NB4 (cell line): ENCODE measurements at regions not wholly inside any gene's neighbourhood (a gene's known extent, or its start where the extent isn't known, plus 50 kb on each side); places are given as distances from the start of the nearest gene placed in this dataset.

Source experiments
- MYC ChIP-seq: IDR thresholded peaks from 2 replicates; pipeline ENCODE4 v1.6.1; 2011; ENCODE audit warnings: low read depth, low read length
- POLR2A ChIP-seq: IDR thresholded peaks from 2 replicates; pipeline ENCODE4 v1.6.1; 2011; ENCODE audit warnings: mild to moderate bottlenecking; ENCODE audit not compliant: insufficient read length; ENCODE audit errors: extremely low read depth
- TF ChIP-seq, protein P1 (sequence below): IDR thresholded peaks from one replicate; pipeline ENCODE4 v1.5.1; 2012; ENCODE audit warnings: low read depth, low read length
- TF ChIP-seq, protein P2 (sequence below): IDR thresholded peaks from 2 replicates; pipeline ENCODE4 v1.6.1; 2011; ENCODE audit warnings: low read depth, low read length

- no peak for TF ChIP-seq POLR2A
- TF ChIP-seq, protein P1, sequence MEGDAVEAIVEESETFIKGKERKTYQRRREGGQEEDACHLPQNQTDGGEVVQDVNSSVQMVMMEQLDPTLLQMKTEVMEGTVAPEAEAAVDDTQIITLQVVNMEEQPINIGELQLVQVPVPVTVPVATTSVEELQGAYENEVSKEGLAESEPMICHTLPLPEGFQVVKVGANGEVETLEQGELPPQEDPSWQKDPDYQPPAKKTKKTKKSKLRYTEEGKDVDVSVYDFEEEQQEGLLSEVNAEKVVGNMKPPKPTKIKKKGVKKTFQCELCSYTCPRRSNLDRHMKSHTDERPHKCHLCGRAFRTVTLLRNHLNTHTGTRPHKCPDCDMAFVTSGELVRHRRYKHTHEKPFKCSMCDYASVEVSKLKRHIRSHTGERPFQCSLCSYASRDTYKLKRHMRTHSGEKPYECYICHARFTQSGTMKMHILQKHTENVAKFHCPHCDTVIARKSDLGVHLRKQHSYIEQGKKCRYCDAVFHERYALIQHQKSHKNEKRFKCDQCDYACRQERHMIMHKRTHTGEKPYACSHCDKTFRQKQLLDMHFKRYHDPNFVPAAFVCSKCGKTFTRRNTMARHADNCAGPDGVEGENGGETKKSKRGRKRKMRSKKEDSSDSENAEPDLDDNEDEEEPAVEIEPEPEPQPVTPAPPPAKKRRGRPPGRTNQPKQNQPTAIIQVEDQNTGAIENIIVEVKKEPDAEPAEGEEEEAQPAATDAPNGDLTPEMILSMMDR: no peak
- TF ChIP-seq, protein P2, sequence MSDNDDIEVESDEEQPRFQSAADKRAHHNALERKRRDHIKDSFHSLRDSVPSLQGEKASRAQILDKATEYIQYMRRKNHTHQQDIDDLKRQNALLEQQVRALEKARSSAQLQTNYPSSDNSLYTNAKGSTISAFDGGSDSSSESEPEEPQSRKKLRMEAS: no peak
- TF ChIP-seq MYC: no peak
These were observed 133.8 kb downstream of the BTBD3 start for GRCh38 chr20:12051206-12052163.
